ENCODE measurements at regions not wholly inside any gene's neighbourhood (a gene's known extent, or its start where the extent isn't known, plus 50 kb on each side); places are given as distances from the start of the nearest gene placed in this dataset.

- TF ChIP-seq SRF (IDR thresholded peaks at IDR 0.05; ENCODE audit: low read depth): no peak
- TF ChIP-seq, protein P1, sequence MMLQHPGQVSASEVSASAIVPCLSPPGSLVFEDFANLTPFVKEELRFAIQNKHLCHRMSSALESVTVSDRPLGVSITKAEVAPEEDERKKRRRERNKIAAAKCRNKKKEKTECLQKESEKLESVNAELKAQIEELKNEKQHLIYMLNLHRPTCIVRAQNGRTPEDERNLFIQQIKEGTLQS (IDR thresholded peaks at IDR 0.05): no peak
- no peak for TF ChIP-seq JUND (IDR thresholded peaks at IDR 0.05)
- no peak for TF ChIP-seq FOSL1 (IDR thresholded peaks at IDR 0.05; ENCODE audit: low read depth)
- TF ChIP-seq TCF7L2 (IDR thresholded peaks at IDR 0.05; ENCODE audit: borderline replicate concordance, extremely low read depth, insufficient read depth, insufficient read length): no peak
- no peak for TF ChIP-seq REST (IDR thresholded peaks at IDR 0.05; ENCODE audit: low read depth)
- TF ChIP-seq ZFX (IDR thresholded peaks at IDR 0.05): no peak
- TF ChIP-seq EGR1 (IDR thresholded peaks at IDR 0.05; ENCODE audit: low read depth): no peak
- no peak for TF ChIP-seq CBX3 (IDR thresholded peaks at IDR 0.05; ENCODE audit: low read depth)
Observed at GRCh38 chr13:103156346-103156998, 90.3 kb upstream of the SLC10A2 start (continued).

- no peaks in the 10 kb centered on the region for H3K9me2 ChIP-seq (ENCODE audit: insufficient read depth)
- no peaks in the 10 kb centered on the region for H4K20me1 ChIP-seq (ENCODE audit: insufficient read depth)
- ChIA-PET POLR2A (no interaction called here), CTCF (no interaction called here), RAD21 (ENCODE audit: low non-redundant PET in 1 of 2, low total read pairs in 2 of 2, uncharacterized antibody in 2 of 2, unreplicated experiment in 2 of 2) (no interaction called here)
- H3K36me3 ChIP-seq (ENCODE audit: control insufficient read depth in 1 of 2, insufficient read depth in 2 of 2, low read length in 2 of 2): no peaks in the 10 kb centered on the region
- H3K79me2 ChIP-seq (ENCODE audit: insufficient read depth, low read length): no peaks in the 10 kb centered on the region
- ATAC-seq: no peak
- intact Hi-C loops (cut with micrococcal nuclease): no loop called here
- H3K4me2 ChIP-seq (ENCODE audit: low read length): no peak overlapping the region
- H3K27ac ChIP-seq (ENCODE audit: low read depth, low read length): no peak overlapping the region
- no peaks in the 10 kb centered on the region for H3K4me1 ChIP-seq (ENCODE audit: control insufficient read depth in 1 of 2, insufficient read depth in 2 of 2, low read length in 2 of 2)
- BruUV-seq (replicated peaks): no TSS peak
- no peak overlapping the region for H2AFZ ChIP-seq (ENCODE audit: low read depth, low read length, poor library complexity, severe bottlenecking)
- DNase-seq (ENCODE audit: low read depth, low spot score): no peak
- no peak overlapping the region for H3K4me3 ChIP-seq (replicated peaks in 1 of 2; ENCODE audit: low read depth in 1 of 2, low read length in 2 of 2)
- no peaks in the 10 kb centered on the region for H3K9me3 ChIP-seq (ENCODE audit: control insufficient read depth in 1 of 2, insufficient read depth in 1 of 2, low read depth in 1 of 2, low read length in 2 of 2)
- H3K27me3 ChIP-seq (ENCODE audit: insufficient read depth, low read length): no peaks in the 10 kb centered on the region
- no peak overlapping the region for H3K9ac ChIP-seq (ENCODE audit: low read length)
- TF ChIP-seq YY1 (IDR thresholded peaks at IDR 0.05; ENCODE audit: extremely low read depth, insufficient replicate concordance, low read depth, low read length) (no peak), EZH2 (IDR thresholded peaks at IDR 0.05) (no peak), JUND (IDR thresholded peaks at IDR 0.05) (no peak), POLR2A (IDR thresholded peaks at IDR 0.05; ENCODE audit: borderline replicate concordance, extremely low read depth, insufficient read depth, insufficient read length) (no peak), POLR2AphosphoS5 (IDR thresholded peaks at IDR 0.05; ENCODE audit: low read depth, low read length) (no peak), ZBTB33 (IDR thresholded peaks at IDR 0.05; ENCODE audit: extremely low read depth, insufficient replicate concordance, low read length) (no peak), TCF7L2 (IDR thresholded peaks at IDR 0.05; ENCODE audit: borderline replicate concordance, extremely low read depth, insufficient read depth, insufficient read length) (no peak), ZFX (IDR thresholded peaks at IDR 0.05) (no peak), SRF (IDR thresholded peaks at IDR 0.05; ENCODE audit: low read depth) (no peak), SIN3A (IDR thresholded peaks at IDR 0.05; ENCODE audit: low read depth) (no peak), CEBPB (IDR thresholded peaks at IDR 0.05; ENCODE audit: low read depth) (no peak), EZH2phosphoT487 (IDR thresholded peaks at IDR 0.05; ENCODE audit: borderline replicate concordance) (no peak)
- TF ChIP-seq, protein P1 (IDR thresholded peaks at IDR 0.05): no peak
Observed at GRCh38 chr13:103153466-103153865, 87.2 kb upstream of the SLC10A2 start.

All from HCT116 (cell line).